OCI-LY7 (cell line): ENCODE measurements at regions not wholly inside any gene's neighbourhood (a gene's known extent, or its start where the extent isn't known, plus 50 kb on each side); places are given as distances from the start of the nearest gene placed in this dataset.
A peak's percentile ranks its signal among the peaks of the same experiment; 100 is the strongest.

Source experiments
- BruUV-seq: library from RNA; stranded (reverse); fragments of 400-500 nt; replicated peaks from 2 replicates; lab custom pipeline; 2021; lab: Mats Ljungman, UMichigan
- CTCF ChIA-PET: fragments of 300-600 bp; sonication (Branson Sonifier 250); formaldehyde crosslinking; loops from one replicate; lab custom pipeline; 2022; ENCODE audit warnings: antibody characterized with exemption; ENCODE audit not compliant: unreplicated experiment; lab: Charles Lee
- POLR2A ChIA-PET: fragments of 300-600 bp; sonication (Branson Sonifier 250); formaldehyde crosslinking; loops from one replicate; lab custom pipeline; 2022; ENCODE audit warnings: antibody characterized with exemption; lab: Charles Lee
- DNase-seq: peaks from one replicate; pipeline ENCODE4 v3.0.0-alpha.2; 2015; ENCODE audit warnings: low spot score
- H2AFZ ChIP-seq: fragments of 200-600 bp; sonication (generic), shearing (Covaris generic); 2 replicates; pipeline ENCODE4 v1.6.1; 2014; ENCODE audit warnings: mild to moderate bottlenecking, antibody characterized with exemption, low read length, moderate library complexity
- H3K27ac ChIP-seq: fragments of 200-600 bp; sonication (generic); 2 replicates; pipeline ENCODE4 v1.5.1; 2014; ENCODE audit warnings: mixed run types, low read depth, mild to moderate bottlenecking, moderate library complexity, low read length, inconsistent platforms; ENCODE audit not compliant: poor library complexity, severe bottlenecking
- H3K36me3 ChIP-seq: fragments of 200-600 bp; sonication (generic); 2 replicates; pipeline ENCODE4 v1.6.1; 2014; ENCODE audit warnings: mild to moderate bottlenecking, antibody characterized with exemption, low read length, moderate library complexity, mixed read lengths; ENCODE audit not compliant: insufficient read depth
- H3K4me1 ChIP-seq: fragments of 200-600 bp; sonication (generic); 2 replicates; pipeline ENCODE4 v1.5.1; 2014; ENCODE audit warnings: mild to moderate bottlenecking, low read length; ENCODE audit not compliant: insufficient read depth, poor library complexity, severe bottlenecking
- H3K4me2 ChIP-seq: fragments of 200-600 bp; sonication (generic); 2 replicates; pipeline ENCODE4 v1.6.1; 2014; ENCODE audit warnings: mild to moderate bottlenecking, low read length
- H3K4me3 ChIP-seq: fragments of 200-600 bp; sonication (generic); 2 replicates; pipeline ENCODE4 v1.5.1; 2014; ENCODE audit warnings: mild to moderate bottlenecking, low read depth, low read length; ENCODE audit not compliant: poor library complexity, severe bottlenecking
- H3K79me2 ChIP-seq: fragments of 200-600 bp; sonication (generic); 2 replicates; pipeline ENCODE4 v1.6.1; 2016; ENCODE audit warnings: low read depth, mild to moderate bottlenecking, low read length, moderate library complexity, mixed read lengths; ENCODE audit not compliant: insufficient read depth
- H3K9me2 ChIP-seq: fragments of 200-600 bp; sonication (generic); 2 replicates; pipeline ENCODE4 v1.6.1; 2016; ENCODE audit warnings: mild to moderate bottlenecking, low read length, mixed read lengths; ENCODE audit not compliant: insufficient read depth
- H3K9me3 ChIP-seq: fragments of 200-600 bp; sonication (generic); 2 replicates; pipeline ENCODE4 v1.6.1; 2014; ENCODE audit warnings: mild to moderate bottlenecking, mixed run types, low read length, mixed read lengths
- H4K20me1 ChIP-seq: fragments of 200-600 bp; sonication (generic); 2 replicates; pipeline ENCODE4 v1.6.1; 2014; ENCODE audit warnings: mild to moderate bottlenecking, antibody characterized with exemption, low read length, moderate library complexity, mixed read lengths; ENCODE audit not compliant: insufficient read depth
- CTCF ChIP-seq: fragments of 200-600 bp; sonication (generic); conservative IDR thresholded peaks from 2 replicates; pipeline ENCODE4 v1.5.1; 2014; ENCODE audit warnings: mild to moderate bottlenecking, antibody characterized with exemption, low read length, moderate library complexity, mixed read lengths
- EZH2phosphoT487 ChIP-seq: fragments of 200-600 bp; sonication (generic); IDR thresholded peaks from 2 replicates; pipeline ENCODE4 v1.6.1; 2018; ENCODE audit warnings: low read depth, borderline replicate concordance, mild to moderate bottlenecking, mixed run types, antibody characterized with exemption, low read length, moderate library complexity, mixed read lengths
- intact Hi-C: fragments of 100-400 bp; cut with micrococcal nuclease; formaldehyde crosslinking; loops from one replicate; pipeline ENCODE4 v1.10.0; 2022; ENCODE audit not compliant: unreplicated experiment

GRCh38 chr3:34260271-34261000 is 462.0 kb downstream of the PDCD6IP start:
- no TSS peak for BruUV-seq
- intact Hi-C loops = loop anchor here (10.0 kb wide), 2 partner anchors 286 to 424 kb away; no protein-coding TSS in a partner anchor
- H3K79me2 ChIP-seq = no peaks in the 10 kb centered on the region

GRCh38 chr3:34261001-34261385 is 462.6 kb downstream of the PDCD6IP start:
- H3K79me2 ChIP-seq = no peaks in the 10 kb centered on the region
- H2AFZ ChIP-seq = no peak overlapping the region
- H3K27ac ChIP-seq = no peak overlapping the region
- no peaks in the 10 kb centered on the region for H3K4me1 ChIP-seq
- no TSS peak for BruUV-seq
- CTCF ChIA-PET = interaction anchor here (0.8 kb wide), 1 partner anchor 26 kb away, joined by 3 read pairs; no protein-coding TSS in a partner anchor
- DNase-seq = no peak
- no peaks in the 10 kb centered on the region for H3K9me2 ChIP-seq
- H4K20me1 ChIP-seq = no peaks in the 10 kb centered on the region
- H3K36me3 ChIP-seq = no peaks in the 10 kb centered on the region
- no peaks in the 10 kb centered on the region for H3K9me3 ChIP-seq
- H3K4me2 ChIP-seq = no peak overlapping the region
- no peak overlapping the region for H3K4me3 ChIP-seq
- intact Hi-C loops = loop anchor here (10.0 kb wide), 2 partner anchors 286 to 424 kb away; no protein-coding TSS in a partner anchor
- TF ChIP-seq EZH2phosphoT487 (no peak), CTCF (no peak)
- POLR2A ChIA-PET = interaction anchor here (0.5 to 3.9 kb wide), 5 partner anchors 8 to 379 kb away, joined by 3 to 18 read pairs (median 4); no protein-coding TSS in a partner anchor

More at GRCh38 chr3:34260271-34261000, 462.0 kb downstream of the PDCD6IP start:
- no peak overlapping the region for H3K4me3 ChIP-seq
- no peaks in the 10 kb centered on the region for H3K9me3 ChIP-seq
- ChIA-PET POLR2A (interaction anchor here (0.5 to 3.9 kb wide), 7 partner anchors 9 to 958 kb away, joined by 3 to 18 read pairs (median 4); no protein-coding TSS in a partner anchor), CTCF (interaction anchor here (0.8 to 1.2 kb wide), 2 partner anchors 8 to 26 kb away, joined by 3 read pairs; no protein-coding TSS in a partner anchor)
- no peaks in the 10 kb centered on the region for H3K36me3 ChIP-seq
- peak; percentile 33 for DNase-seq
- H2AFZ ChIP-seq = no peak overlapping the region
- H3K4me1 ChIP-seq = no peaks in the 10 kb centered on the region
- no peak overlapping the region for H3K27ac ChIP-seq
- no peaks in the 10 kb centered on the region for H4K20me1 ChIP-seq
- H3K4me2 ChIP-seq = no peak overlapping the region
- H3K9me2 ChIP-seq = no peaks in the 10 kb centered on the region
- TF ChIP-seq CTCF = peak; percentile 83
- TF ChIP-seq EZH2phosphoT487 = no peak
